ENCODE measurements at regions not wholly inside any gene's neighbourhood (a gene's known extent, or its start where the extent isn't known, plus 50 kb on each side); places are given as distances from the start of the nearest gene placed in this dataset.

- WGBS, 2 donors, result 88 to 91% methylated on average over 12 of the region's 12 CpGs
- TF ChIP-seq, protein P1, sequence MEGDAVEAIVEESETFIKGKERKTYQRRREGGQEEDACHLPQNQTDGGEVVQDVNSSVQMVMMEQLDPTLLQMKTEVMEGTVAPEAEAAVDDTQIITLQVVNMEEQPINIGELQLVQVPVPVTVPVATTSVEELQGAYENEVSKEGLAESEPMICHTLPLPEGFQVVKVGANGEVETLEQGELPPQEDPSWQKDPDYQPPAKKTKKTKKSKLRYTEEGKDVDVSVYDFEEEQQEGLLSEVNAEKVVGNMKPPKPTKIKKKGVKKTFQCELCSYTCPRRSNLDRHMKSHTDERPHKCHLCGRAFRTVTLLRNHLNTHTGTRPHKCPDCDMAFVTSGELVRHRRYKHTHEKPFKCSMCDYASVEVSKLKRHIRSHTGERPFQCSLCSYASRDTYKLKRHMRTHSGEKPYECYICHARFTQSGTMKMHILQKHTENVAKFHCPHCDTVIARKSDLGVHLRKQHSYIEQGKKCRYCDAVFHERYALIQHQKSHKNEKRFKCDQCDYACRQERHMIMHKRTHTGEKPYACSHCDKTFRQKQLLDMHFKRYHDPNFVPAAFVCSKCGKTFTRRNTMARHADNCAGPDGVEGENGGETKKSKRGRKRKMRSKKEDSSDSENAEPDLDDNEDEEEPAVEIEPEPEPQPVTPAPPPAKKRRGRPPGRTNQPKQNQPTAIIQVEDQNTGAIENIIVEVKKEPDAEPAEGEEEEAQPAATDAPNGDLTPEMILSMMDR (IDR thresholded peaks at IDR 0.05), result no peak
- DNase-seq, result peak in 1 of 6 donors; percentile 29
- Histone ChIP-seq H3K27me3 (no peaks in the 10 kb centered on the region), H3K36me3 (no peaks in the 10 kb centered on the region), H3K9me3 (no peaks in the 10 kb centered on the region), H3K4me1 (peaks cover 7 to 40% (median 15%) of the 10 kb centered on the region in 3 donors), H3K4me3 (no peak overlapping the region), H3K27ac (peak overlapping the region in 3 of 4 donors; percentile 26 to 42 (median 34))
- peak in 2 of 4 donors; percentile 12 to 24 for ATAC-seq
- FAIRE-seq, result no peak
- intact Hi-C loops (cut with DNase I), result no loop called here
These were observed 333.7 kb downstream of the SEC14L1 start for GRCh38 chr17:77474292-77474988.

DNA sequence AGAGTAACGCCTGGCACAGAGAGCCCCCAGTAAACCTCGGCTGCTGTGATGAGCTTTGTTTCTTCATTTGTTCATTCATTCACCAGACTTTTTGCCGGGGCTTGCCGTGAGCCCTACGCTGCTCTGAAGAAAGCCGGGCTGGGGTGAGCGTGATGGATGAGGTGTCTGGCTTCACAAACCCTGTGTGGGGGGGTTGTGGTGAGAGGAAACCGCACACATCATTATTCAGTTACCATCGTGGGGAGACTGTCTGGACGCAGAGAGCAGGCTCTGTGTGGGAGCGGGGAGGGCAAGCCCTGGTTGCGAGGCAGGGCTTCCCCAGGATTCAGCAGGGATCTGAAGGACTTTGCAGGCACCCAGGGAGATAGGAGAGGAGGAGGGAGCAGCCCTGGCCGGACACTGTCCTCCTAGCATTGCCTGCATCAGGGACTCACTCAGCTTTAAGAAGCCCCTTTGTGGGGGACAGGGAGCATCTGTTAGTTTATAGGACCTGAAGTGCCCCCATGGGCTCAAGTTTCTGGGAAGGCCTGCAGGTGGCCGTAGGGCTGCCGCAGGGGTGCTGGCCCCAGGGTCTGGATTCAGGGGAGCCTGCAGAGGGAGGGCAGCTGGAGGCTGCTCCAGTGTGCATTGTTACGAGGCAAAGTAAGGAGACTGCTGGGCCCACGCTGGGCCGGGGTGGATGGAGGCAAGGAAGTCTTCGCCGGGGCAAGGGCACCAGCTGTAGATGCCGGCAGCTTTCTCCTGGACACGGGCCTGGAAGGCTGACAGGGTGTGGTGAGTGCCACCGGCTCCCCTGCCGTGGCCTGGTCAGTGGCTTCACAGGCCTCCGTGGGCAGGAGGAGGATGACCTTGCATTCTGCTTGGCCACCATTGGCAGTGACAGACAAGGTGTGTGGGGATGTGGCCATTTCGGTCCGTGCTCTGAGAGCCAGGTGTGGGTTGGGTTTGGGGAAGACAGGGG is 334.5 kb downstream of the SEC14L1 start:
- Histone ChIP-seq H3K9me3 (no peaks in the 10 kb centered on the region), H3K4me3 (no peak overlapping the region), H3K27me3 (no peaks in the 10 kb centered on the region), H3K27ac (peak overlapping the region in 2 of 4 donors; percentile 27 to 34), H3K36me3 (no peaks in the 10 kb centered on the region), H3K4me1 (peaks cover 7 to 40% (median 15%) of the 10 kb centered on the region in 3 donors)
- intact Hi-C loops (cut with DNase I), result no loop called here
- DNase-seq (peak in 1 of 6 donors; percentile 45), ATAC-seq (peak in 2 of 4 donors; percentile 2 to 20), FAIRE-seq (no peak)
- 77 to 80% methylated on average over 27 of the region's 27 CpGs for WGBS, 2 donors
- TF ChIP-seq, protein P1 (IDR thresholded peaks at IDR 0.05), result no peak

DNA sequence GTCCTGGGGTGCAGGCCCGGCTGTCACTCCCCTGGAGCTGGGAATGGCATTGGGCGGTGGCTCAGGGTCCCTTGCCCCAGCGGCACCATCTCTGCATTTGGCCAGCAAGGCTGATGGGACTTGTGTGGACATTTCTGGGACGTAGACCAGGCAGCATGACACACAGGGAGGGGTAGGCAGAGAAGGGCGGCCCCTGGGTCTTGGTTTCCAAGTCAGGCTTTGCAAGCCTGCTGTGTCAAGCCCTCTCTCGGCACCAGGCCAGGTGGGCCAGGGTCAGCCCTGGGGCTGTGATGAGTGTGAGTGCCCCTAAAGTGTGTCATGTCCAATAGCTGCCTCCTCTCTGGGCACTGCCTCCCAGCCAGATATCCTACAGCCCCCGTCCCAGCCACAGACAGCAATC is 335.2 kb downstream of the SEC14L1 start:
- intact Hi-C loops (cut with DNase I), result no loop called here
- no peak overlapping the region for H3K4me3 ChIP-seq
- no peaks in the 10 kb centered on the region for H3K36me3 ChIP-seq
- no peak for ATAC-seq
- peak in 1 of 6 donors; percentile 69 for DNase-seq
- TF ChIP-seq, protein P1 (IDR thresholded peaks at IDR 0.05), result no peak
- peak overlapping the region in 1 of 4 donors; percentile 27 for H3K27ac ChIP-seq
- no peak for FAIRE-seq
- no peaks in the 10 kb centered on the region for H3K9me3 ChIP-seq
- H3K4me1 ChIP-seq, result peaks cover 7 to 35% (median 15%) of the 10 kb centered on the region in 3 donors
- WGBS, 2 donors, result 89 to 91% methylated on average over 7 of the region's 7 CpGs
- H3K27me3 ChIP-seq, result no peaks in the 10 kb centered on the region

DNA sequence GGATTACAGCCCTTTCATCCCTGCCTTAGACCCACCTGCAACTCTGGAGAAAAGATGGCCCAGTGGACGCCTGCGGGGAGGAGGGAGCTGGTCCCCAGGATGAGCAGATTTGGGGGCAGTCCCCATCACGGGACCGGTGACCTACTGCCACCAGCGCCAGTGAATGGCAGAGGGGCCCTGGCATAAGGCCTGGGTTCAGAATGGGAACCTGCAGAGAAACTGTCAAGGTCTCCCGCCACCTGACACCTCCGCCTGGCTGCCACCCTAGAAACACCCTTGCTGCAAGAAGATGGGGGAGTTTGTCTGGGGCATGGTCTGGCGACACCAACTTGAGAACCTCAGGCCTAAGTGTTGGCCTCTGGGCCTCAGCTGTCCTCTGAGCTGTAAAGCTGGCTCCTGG is 335.7 kb downstream of the SEC14L1 start:
- no peaks in the 10 kb centered on the region for H3K36me3 ChIP-seq
- H3K4me1 ChIP-seq, result peaks cover 7 to 30% (median 15%) of the 10 kb centered on the region in 3 donors
- WGBS, 2 donors, result 91 to 92% methylated on average over 8 of the region's 8 CpGs
- TF ChIP-seq, protein P1 (IDR thresholded peaks at IDR 0.05), result no peak
- no peaks in the 10 kb centered on the region for H3K9me3 ChIP-seq
- intact Hi-C loops (cut with DNase I), result no loop called here
- ATAC-seq (no peak), FAIRE-seq (no peak), DNase-seq (peak in 1 of 6 donors; percentile 35)
- no peak overlapping the region for H3K27ac ChIP-seq
- no peaks in the 10 kb centered on the region for H3K27me3 ChIP-seq
- H3K4me3 ChIP-seq, result no peak overlapping the region

All from pancreas (tissue), 10 donors.